ENCODE measurements at regions not wholly inside any gene's neighbourhood (a gene's known extent, or its start where the extent isn't known, plus 50 kb on each side); places are given as distances from the start of the nearest gene placed in this dataset.

GRCh38 chr3:27585429-27585828 is 101.2 kb upstream of the SLC4A7 start:
- Mint-ChIP-seq H3K27ac (no peak overlapping the region), H3K36me3 (no peaks in the 10 kb centered on the region), H3K27me3 (no peaks in the 10 kb centered on the region), H3K4me3 (no peak overlapping the region), H3K4me1 (ENCODE audit: low read depth) (peaks cover 8% of the 10 kb centered on the region), H3K9me3 (ENCODE audit: low read depth) (no peaks in the 10 kb centered on the region)

- no peak overlapping the region for H3K27ac Mint-ChIP-seq
- no peaks in the 10 kb centered on the region for H3K9me3 Mint-ChIP-seq (ENCODE audit: low read depth)
- no peak overlapping the region for H3K4me3 Mint-ChIP-seq
- H3K36me3 Mint-ChIP-seq: no peaks in the 10 kb centered on the region
- H3K4me1 Mint-ChIP-seq (ENCODE audit: low read depth): peaks cover 2% of the 10 kb centered on the region
- no peaks in the 10 kb centered on the region for H3K27me3 Mint-ChIP-seq
Measured at GRCh38 chr3:27584874-27585273, 100.7 kb upstream of the SLC4A7 start.

GRCh38 chr3:27581852-27582251 is 97.7 kb upstream of the SLC4A7 start:
- no peaks in the 10 kb centered on the region for H3K4me1 Mint-ChIP-seq (ENCODE audit: low read depth)
- H3K36me3 Mint-ChIP-seq: no peaks in the 10 kb centered on the region
- H3K27ac Mint-ChIP-seq: no peak overlapping the region
- no peaks in the 10 kb centered on the region for H3K9me3 Mint-ChIP-seq (ENCODE audit: low read depth)
- H3K27me3 Mint-ChIP-seq: no peaks in the 10 kb centered on the region
- H3K4me3 Mint-ChIP-seq: no peak overlapping the region

GRCh38 chr3:27578032-27578431 is 93.8 kb upstream of the SLC4A7 start:
- Mint-ChIP-seq H3K4me1 (ENCODE audit: low read depth) (no peaks in the 10 kb centered on the region), H3K27ac (no peak overlapping the region), H3K9me3 (ENCODE audit: low read depth) (no peaks in the 10 kb centered on the region), H3K27me3 (no peaks in the 10 kb centered on the region), H3K36me3 (no peaks in the 10 kb centered on the region), H3K4me3 (no peak overlapping the region)

- Mint-ChIP-seq H3K4me3 (no peak overlapping the region), H3K9me3 (ENCODE audit: low read depth) (no peaks in the 10 kb centered on the region), H3K4me1 (ENCODE audit: low read depth) (no peaks in the 10 kb centered on the region), H3K27ac (no peak overlapping the region), H3K27me3 (no peaks in the 10 kb centered on the region), H3K36me3 (no peaks in the 10 kb centered on the region)
Measured at GRCh38 chr3:27577504-27577903, 93.3 kb upstream of the SLC4A7 start.

GRCh38 chr3:27576171-27576570 is 92.0 kb upstream of the SLC4A7 start:
- no peaks in the 10 kb centered on the region for H3K9me3 Mint-ChIP-seq (ENCODE audit: low read depth)
- H3K27ac Mint-ChIP-seq: no peak overlapping the region
- H3K4me3 Mint-ChIP-seq: no peak overlapping the region
- no peaks in the 10 kb centered on the region for H3K27me3 Mint-ChIP-seq
- H3K4me1 Mint-ChIP-seq (ENCODE audit: low read depth): no peaks in the 10 kb centered on the region
- H3K36me3 Mint-ChIP-seq: no peaks in the 10 kb centered on the region

- no peaks in the 10 kb centered on the region for H3K4me1 Mint-ChIP-seq (ENCODE audit: low read depth)
- H3K36me3 Mint-ChIP-seq: no peaks in the 10 kb centered on the region
- H3K27me3 Mint-ChIP-seq: no peaks in the 10 kb centered on the region
- no peaks in the 10 kb centered on the region for H3K9me3 Mint-ChIP-seq (ENCODE audit: low read depth)
- no peak overlapping the region for H3K27ac Mint-ChIP-seq
- no peak overlapping the region for H3K4me3 Mint-ChIP-seq
Measured at GRCh38 chr3:27575499-27575898, 91.3 kb upstream of the SLC4A7 start.

GRCh38 chr3:27574438-27574795 is 90.2 kb upstream of the SLC4A7 start:
- H3K36me3 Mint-ChIP-seq: no peaks in the 10 kb centered on the region
- no peaks in the 10 kb centered on the region for H3K27me3 Mint-ChIP-seq
- no peak overlapping the region for H3K27ac Mint-ChIP-seq
- no peaks in the 10 kb centered on the region for H3K9me3 Mint-ChIP-seq (ENCODE audit: low read depth)
- no peaks in the 10 kb centered on the region for H3K4me1 Mint-ChIP-seq (ENCODE audit: low read depth)
- no peak overlapping the region for H3K4me3 Mint-ChIP-seq

- Mint-ChIP-seq H3K27me3 (no peaks in the 10 kb centered on the region), H3K4me3 (no peak overlapping the region), H3K9me3 (ENCODE audit: low read depth) (no peaks in the 10 kb centered on the region), H3K27ac (no peak overlapping the region), H3K4me1 (ENCODE audit: low read depth) (no peaks in the 10 kb centered on the region), H3K36me3 (no peaks in the 10 kb centered on the region)
Measured at GRCh38 chr3:27573780-27574437, 89.7 kb upstream of the SLC4A7 start.

- Mint-ChIP-seq H3K9me3 (ENCODE audit: low read depth) (no peaks in the 10 kb centered on the region), H3K4me3 (no peak overlapping the region), H3K27me3 (no peaks in the 10 kb centered on the region), H3K36me3 (no peaks in the 10 kb centered on the region), H3K4me1 (ENCODE audit: low read depth) (no peaks in the 10 kb centered on the region), H3K27ac (no peak overlapping the region)
Measured at GRCh38 chr3:27573138-27573537, 89.0 kb upstream of the SLC4A7 start.

- Mint-ChIP-seq H3K9me3 (ENCODE audit: low read depth) (no peaks in the 10 kb centered on the region), H3K27ac (no peak overlapping the region), H3K4me1 (ENCODE audit: low read depth) (no peaks in the 10 kb centered on the region), H3K4me3 (no peak overlapping the region), H3K36me3 (no peaks in the 10 kb centered on the region), H3K27me3 (no peaks in the 10 kb centered on the region)
Measured at GRCh38 chr3:27571345-27571744, 87.2 kb upstream of the SLC4A7 start.

- Mint-ChIP-seq H3K4me1 (ENCODE audit: low read depth) (no peaks in the 10 kb centered on the region), H3K36me3 (no peaks in the 10 kb centered on the region), H3K9me3 (ENCODE audit: low read depth) (no peaks in the 10 kb centered on the region), H3K27ac (no peak overlapping the region), H3K4me3 (no peak overlapping the region), H3K27me3 (no peaks in the 10 kb centered on the region)
Measured at GRCh38 chr3:27570421-27571106, 86.4 kb upstream of the SLC4A7 start.

- no peaks in the 10 kb centered on the region for H3K27me3 Mint-ChIP-seq
- no peak overlapping the region for H3K4me3 Mint-ChIP-seq
- H3K27ac Mint-ChIP-seq: no peak overlapping the region
- H3K9me3 Mint-ChIP-seq (ENCODE audit: low read depth): no peaks in the 10 kb centered on the region
- H3K4me1 Mint-ChIP-seq (ENCODE audit: low read depth): no peaks in the 10 kb centered on the region
- no peaks in the 10 kb centered on the region for H3K36me3 Mint-ChIP-seq
Measured at GRCh38 chr3:27568393-27568792, 84.2 kb upstream of the SLC4A7 start.

- Mint-ChIP-seq H3K27me3 (no peaks in the 10 kb centered on the region), H3K36me3 (no peaks in the 10 kb centered on the region), H3K4me3 (no peak overlapping the region), H3K9me3 (ENCODE audit: low read depth) (no peaks in the 10 kb centered on the region), H3K27ac (no peak overlapping the region), H3K4me1 (ENCODE audit: low read depth) (no peaks in the 10 kb centered on the region)
Measured at GRCh38 chr3:27567251-27567650, 83.1 kb upstream of the SLC4A7 start.

- H3K9me3 Mint-ChIP-seq (ENCODE audit: low read depth): no peaks in the 10 kb centered on the region
- H3K27ac Mint-ChIP-seq: no peak overlapping the region
- H3K27me3 Mint-ChIP-seq: no peaks in the 10 kb centered on the region
- H3K4me1 Mint-ChIP-seq (ENCODE audit: low read depth): no peaks in the 10 kb centered on the region
- no peaks in the 10 kb centered on the region for H3K36me3 Mint-ChIP-seq
- no peak overlapping the region for H3K4me3 Mint-ChIP-seq
Measured at GRCh38 chr3:27565201-27565852, 81.1 kb upstream of the SLC4A7 start.

- no peaks in the 10 kb centered on the region for H3K36me3 Mint-ChIP-seq
Measured at GRCh38 chr3:27561576-27561975, 77.4 kb upstream of the SLC4A7 start.

More at GRCh38 chr3:27561576-27561975, 77.4 kb upstream of the SLC4A7 start:
- H3K27ac Mint-ChIP-seq: no peak overlapping the region
- no peaks in the 10 kb centered on the region for H3K27me3 Mint-ChIP-seq
- no peaks in the 10 kb centered on the region for H3K4me1 Mint-ChIP-seq (ENCODE audit: low read depth)
- no peak overlapping the region for H3K4me3 Mint-ChIP-seq
- no peaks in the 10 kb centered on the region for H3K9me3 Mint-ChIP-seq (ENCODE audit: low read depth)

Measured in activated naive CD8-positive, alpha-beta T cell (primary cell).